DND-41 (cell line): ENCODE measurements at regions not wholly inside any gene's neighbourhood (a gene's known extent, or its start where the extent isn't known, plus 50 kb on each side); places are given as distances from the start of the nearest gene placed in this dataset.

Source experiments
- CTCF ChIP-seq: IDR thresholded peaks from 2 replicates; pipeline ENCODE4 v1.5.1; 2012; ENCODE audit warnings: borderline replicate concordance, low read length, moderate library complexity, mild to moderate bottlenecking; ENCODE audit not compliant: poor library complexity, severe bottlenecking; ENCODE audit errors: extremely low read depth
- EZH2 ChIP-seq: IDR thresholded peaks from 3 replicates; pipeline ENCODE4 v1.6.1; 2012; ENCODE audit warnings: borderline replicate concordance, low read depth, mild to moderate bottlenecking, moderate library complexity, low read length, inconsistent platforms; ENCODE audit not compliant: severe bottlenecking

GRCh38 chr18:27715751-27716150 lies 461.2 kb downstream of the CDH2 start:
- TF ChIP-seq CTCF (no peak), EZH2 (no peak)
